ENCODE measurements at regions not wholly inside any gene's neighbourhood (a gene's known extent, or its start where the extent isn't known, plus 50 kb on each side); places are given as distances from the start of the nearest gene placed in this dataset.

DNA sequence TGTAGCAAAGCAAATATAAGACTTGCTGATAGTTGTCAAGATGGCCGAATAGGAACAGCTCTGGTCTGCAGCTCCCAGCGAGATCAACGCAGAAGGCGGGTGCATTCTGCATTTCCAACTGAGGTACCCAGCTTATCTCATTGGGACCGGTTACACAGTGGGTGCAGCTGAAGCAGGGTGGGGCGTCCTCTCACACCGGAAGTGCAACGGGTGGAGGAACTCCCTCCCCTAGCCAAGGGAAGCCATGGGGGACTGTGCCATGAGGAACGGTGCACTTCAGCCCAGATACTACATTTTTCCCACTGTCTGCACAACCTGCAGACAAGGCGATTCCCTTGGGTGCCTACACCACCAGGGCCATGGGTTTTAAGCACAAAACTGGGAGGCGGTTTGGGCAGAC, 382.3 kb upstream of the EMCN start:
- no peak for ATAC-seq
- intact Hi-C loops (cut with DNase I) = no loop called here
- 94% methylated on average over 7 of the region's 11 CpGs for WGBS (ENCODE audit: insufficient coverage, low coverage, low lambda C conversion rate, missing lambda C conversion rate)

DNA sequence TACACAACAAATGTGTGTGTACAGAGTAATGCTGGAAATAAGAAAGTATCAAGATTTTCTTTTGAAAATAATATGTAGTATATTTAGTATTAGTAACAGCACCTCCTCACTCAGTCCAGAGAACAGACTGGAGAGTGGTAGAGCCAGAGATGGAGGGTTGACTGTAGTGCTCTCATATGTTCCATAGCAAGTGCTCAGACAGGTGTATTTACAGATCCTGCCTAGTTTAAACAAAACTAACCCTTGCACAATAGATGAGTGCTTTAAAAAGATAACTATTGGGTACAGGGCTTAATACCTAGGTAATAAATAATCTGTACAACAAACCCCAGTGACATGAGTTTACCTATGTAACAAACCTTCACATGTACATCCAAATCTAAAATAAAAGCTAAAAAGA, 381.0 kb upstream of the EMCN start:
- intact Hi-C loops (cut with DNase I) = no loop called here
- H3K27ac ChIP-seq = no peak overlapping the region
- no peaks in the 10 kb centered on the region for H3K36me3 ChIP-seq
- ATAC-seq = peak; percentile 97 to 100 (median 98)
- DNase-seq = no peak
- H3K9me3 ChIP-seq = no peaks in the 10 kb centered on the region
- H3K27me3 ChIP-seq = no peaks in the 10 kb centered on the region
- TF ChIP-seq, protein P1, sequence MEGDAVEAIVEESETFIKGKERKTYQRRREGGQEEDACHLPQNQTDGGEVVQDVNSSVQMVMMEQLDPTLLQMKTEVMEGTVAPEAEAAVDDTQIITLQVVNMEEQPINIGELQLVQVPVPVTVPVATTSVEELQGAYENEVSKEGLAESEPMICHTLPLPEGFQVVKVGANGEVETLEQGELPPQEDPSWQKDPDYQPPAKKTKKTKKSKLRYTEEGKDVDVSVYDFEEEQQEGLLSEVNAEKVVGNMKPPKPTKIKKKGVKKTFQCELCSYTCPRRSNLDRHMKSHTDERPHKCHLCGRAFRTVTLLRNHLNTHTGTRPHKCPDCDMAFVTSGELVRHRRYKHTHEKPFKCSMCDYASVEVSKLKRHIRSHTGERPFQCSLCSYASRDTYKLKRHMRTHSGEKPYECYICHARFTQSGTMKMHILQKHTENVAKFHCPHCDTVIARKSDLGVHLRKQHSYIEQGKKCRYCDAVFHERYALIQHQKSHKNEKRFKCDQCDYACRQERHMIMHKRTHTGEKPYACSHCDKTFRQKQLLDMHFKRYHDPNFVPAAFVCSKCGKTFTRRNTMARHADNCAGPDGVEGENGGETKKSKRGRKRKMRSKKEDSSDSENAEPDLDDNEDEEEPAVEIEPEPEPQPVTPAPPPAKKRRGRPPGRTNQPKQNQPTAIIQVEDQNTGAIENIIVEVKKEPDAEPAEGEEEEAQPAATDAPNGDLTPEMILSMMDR (IDR thresholded peaks at IDR 0.05) = no peak
- TF ChIP-seq POLR2A (IDR thresholded peaks at IDR 0.05) = no peak
- H3K4me3 ChIP-seq = no peak overlapping the region
- peaks cover 0 to 12% (median 2%) of the 10 kb centered on the region in 4 donors for H3K4me1 ChIP-seq

More for the DNA sequence above, 382.3 kb upstream of the EMCN start:
- Histone ChIP-seq H3K9me3 (no peaks in the 10 kb centered on the region), H3K4me1 (peaks cover 0 to 12% (median 2%) of the 10 kb centered on the region in 4 donors), H3K4me3 (no peak overlapping the region), H3K27me3 (no peaks in the 10 kb centered on the region), H3K27ac (no peak overlapping the region), H3K36me3 (no peaks in the 10 kb centered on the region)
- TF ChIP-seq, protein P1 (IDR thresholded peaks at IDR 0.05) = no peak
- no peak for TF ChIP-seq POLR2A (IDR thresholded peaks at IDR 0.05)
- DNase-seq = no peak

DNA sequence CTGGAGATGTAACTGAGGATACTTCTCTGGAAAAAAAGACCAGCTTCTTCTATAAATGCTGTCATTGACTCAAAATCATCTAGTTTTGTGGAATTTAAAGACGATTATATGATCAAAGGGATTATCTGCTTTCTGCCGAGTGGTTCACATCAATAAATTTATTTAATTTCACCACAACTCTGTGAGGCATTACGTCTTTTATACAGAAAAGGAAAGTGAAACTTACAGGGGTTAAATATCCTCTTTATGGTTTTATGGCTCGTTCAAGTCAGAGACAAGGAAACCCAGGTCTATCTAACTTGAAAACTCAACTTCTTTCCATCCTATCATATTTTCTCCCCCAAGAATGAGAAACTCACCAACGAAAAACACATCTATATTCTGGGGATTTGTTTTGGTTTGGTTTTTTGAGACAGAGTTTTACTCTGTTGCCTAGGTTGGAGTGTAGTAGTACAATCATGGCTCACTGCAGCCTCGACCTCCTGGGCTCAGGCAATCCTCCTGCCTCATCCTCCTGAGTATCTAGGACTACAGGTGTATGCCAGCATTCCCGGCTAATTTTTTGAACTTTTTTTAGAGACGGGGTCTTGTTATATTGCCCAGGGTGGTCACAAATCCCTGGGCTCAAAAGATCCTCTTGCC, 377.9 kb upstream of the EMCN start:
- Histone ChIP-seq H3K27me3 (no peaks in the 10 kb centered on the region), H3K9me3 (no peaks in the 10 kb centered on the region), H3K4me3 (peak overlapping the region; percentile 5 to 44 (median 40)), H3K4me1 (peaks cover 0 to 13% (median 2%) of the 10 kb centered on the region in 4 donors), H3K27ac (peak overlapping the region in 2 of 3 donors; percentile 6 to 27), H3K36me3 (no peaks in the 10 kb centered on the region)
- peak; percentile 62 to 75 (median 68) for ATAC-seq
- WGBS (ENCODE audit: insufficient coverage, low coverage, low lambda C conversion rate, missing lambda C conversion rate) = 6% methylated on average over 6 of the region's 8 CpGs
- DNase-seq = no peak
- TF ChIP-seq POLR2A (IDR thresholded peaks at IDR 0.05) = no peak
- TF ChIP-seq, protein P1 (IDR thresholded peaks at IDR 0.05) = no peak
- intact Hi-C loops (cut with DNase I) = no loop called here

DNA sequence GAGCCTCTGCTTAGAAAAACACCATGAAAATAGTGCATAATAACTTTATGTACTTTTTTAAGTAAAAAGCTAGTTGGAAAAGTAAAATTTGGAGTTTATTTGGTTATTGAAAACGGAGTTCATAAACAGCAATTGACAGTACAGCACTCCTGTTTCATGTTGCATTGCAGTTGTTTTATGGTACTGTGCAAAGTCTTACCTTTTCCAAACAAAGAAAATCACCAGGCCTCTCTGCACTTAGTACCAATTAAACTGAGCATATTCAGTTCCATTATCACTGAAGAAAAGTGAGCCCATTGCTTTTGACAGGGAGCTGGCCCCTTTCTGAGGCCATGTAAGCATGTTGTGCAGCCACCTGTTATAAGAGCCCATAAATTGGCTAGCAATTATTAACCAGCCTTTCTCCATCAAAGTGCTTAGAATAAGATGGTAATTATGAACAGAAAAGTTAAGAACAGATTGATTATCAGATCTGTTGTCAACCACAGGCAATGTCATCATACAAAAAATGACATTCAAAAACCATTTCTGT, 376.6 kb upstream of the EMCN start:
- TF ChIP-seq, protein P1 (IDR thresholded peaks at IDR 0.05) = no peak
- DNase-seq (no peak), ATAC-seq (no peak)
- Histone ChIP-seq H3K36me3 (no peaks in the 10 kb centered on the region), H3K27ac (no peak overlapping the region), H3K4me1 (peaks cover 0 to 12% (median 2%) of the 10 kb centered on the region in 4 donors), H3K9me3 (no peaks in the 10 kb centered on the region), H3K4me3 (no peak overlapping the region), H3K27me3 (no peaks in the 10 kb centered on the region)
- 85% methylated on average over 1 of the region's 1 CpG for WGBS (ENCODE audit: insufficient coverage, low coverage, low lambda C conversion rate, missing lambda C conversion rate)
- intact Hi-C loops (cut with DNase I) = no loop called here

Measured in right lobe of liver (tissue), 6 donors.